DMS153 treated with DMSO at 0.1 percent for 48 hours (cell line): ENCODE measurements at regions not wholly inside any gene's neighbourhood (a gene's known extent, or its start where the extent isn't known, plus 50 kb on each side); places are given as distances from the start of the nearest gene placed in this dataset.
A peak's percentile ranks its signal among the peaks of the same experiment; 100 is the strongest.

Experiments
- DNase-seq: peaks from one replicate; lab custom pipeline; 2025; ENCODE audit not compliant: unreplicated experiment; lab: John Stamatoyannopoulos, UW

- no peak for DNase-seq
These were observed 746.8 kb upstream of the SLC10A2 start for GRCh38 chr13:103812971-103813370.

- DNase-seq: no peak
These were observed 746.3 kb upstream of the SLC10A2 start for GRCh38 chr13:103812558-103812957.

GRCh38 chr13:103810026-103810425, 743.8 kb upstream of the SLC10A2 start:
- DNase-seq: no peak

- DNase-seq: no peak
These were observed 739.6 kb upstream of the SLC10A2 start for GRCh38 chr13:103805771-103806170.

- DNase-seq: no peak
These were observed 737.1 kb upstream of the SLC10A2 start for GRCh38 chr13:103803349-103803748.

GRCh38 chr13:103799028-103799427, 732.8 kb upstream of the SLC10A2 start:
- peak; percentile 12 for DNase-seq

GRCh38 chr13:103795892-103796478, 729.8 kb upstream of the SLC10A2 start:
- no peak for DNase-seq

GRCh38 chr13:103794526-103794925, 728.3 kb upstream of the SLC10A2 start:
- no peak for DNase-seq

- DNase-seq: no peak
These were observed 721.9 kb upstream of the SLC10A2 start for GRCh38 chr13:103788061-103788652.

GRCh38 chr13:103772576-103772975, 706.4 kb upstream of the SLC10A2 start:
- DNase-seq: no peak

- DNase-seq: no peak
These were observed 696.3 kb upstream of the SLC10A2 start for GRCh38 chr13:103762523-103762922.

GRCh38 chr13:103759361-103759760, 693.1 kb upstream of the SLC10A2 start:
- no peak for DNase-seq

GRCh38 chr13:103758222-103758621, 692.0 kb upstream of the SLC10A2 start:
- DNase-seq: no peak

- no peak for DNase-seq
These were observed 691.1 kb upstream of the SLC10A2 start for GRCh38 chr13:103757361-103757760.

- no peak for DNase-seq
These were observed 688.6 kb upstream of the SLC10A2 start for GRCh38 chr13:103754783-103755182.

- no peak for DNase-seq
These were observed 668.6 kb upstream of the SLC10A2 start for GRCh38 chr13:103734837-103735236.

- DNase-seq: no peak
These were observed 665.7 kb upstream of the SLC10A2 start for GRCh38 chr13:103731959-103732358.

GRCh38 chr13:103730407-103730806, 664.2 kb upstream of the SLC10A2 start:
- no peak for DNase-seq

- DNase-seq: no peak
These were observed 660.6 kb upstream of the SLC10A2 start for GRCh38 chr13:103726808-103727207.

GRCh38 chr13:103716718-103717117, 650.5 kb upstream of the SLC10A2 start:
- no peak for DNase-seq

- DNase-seq: no peak
These were observed 649.1 kb upstream of the SLC10A2 start for GRCh38 chr13:103715335-103715734.

GRCh38 chr13:103703246-103703645, 637.0 kb upstream of the SLC10A2 start:
- no peak for DNase-seq

- DNase-seq: no peak
These were observed 631.8 kb upstream of the SLC10A2 start for GRCh38 chr13:103698000-103698399.
